ENCODE measurements at regions not wholly inside any gene's neighbourhood (a gene's known extent, or its start where the extent isn't known, plus 50 kb on each side); places are given as distances from the start of the nearest gene placed in this dataset.

DNA sequence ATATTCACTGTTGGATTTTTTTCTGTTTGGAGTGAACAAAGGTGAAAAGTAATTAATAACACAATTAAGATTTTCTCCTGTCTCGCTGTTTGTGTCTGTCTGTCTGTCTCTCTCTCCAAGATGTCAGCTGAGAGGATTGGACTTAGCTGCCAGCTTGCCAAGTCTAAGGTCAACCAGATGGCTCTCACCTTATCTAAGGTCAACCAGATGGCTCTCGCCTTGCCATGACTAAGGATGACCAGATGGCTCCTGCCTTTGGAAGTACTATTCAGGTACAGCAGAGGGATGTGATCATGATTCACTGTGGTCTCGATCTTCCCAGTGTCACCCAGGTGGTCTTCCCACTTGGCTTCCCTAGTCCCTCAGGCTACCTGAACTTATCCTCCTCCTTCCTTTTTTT is 1436.4 kb downstream of the UQCRFS1 start:
- DNase-seq (ENCODE audit: low read depth), result no peak

DNA sequence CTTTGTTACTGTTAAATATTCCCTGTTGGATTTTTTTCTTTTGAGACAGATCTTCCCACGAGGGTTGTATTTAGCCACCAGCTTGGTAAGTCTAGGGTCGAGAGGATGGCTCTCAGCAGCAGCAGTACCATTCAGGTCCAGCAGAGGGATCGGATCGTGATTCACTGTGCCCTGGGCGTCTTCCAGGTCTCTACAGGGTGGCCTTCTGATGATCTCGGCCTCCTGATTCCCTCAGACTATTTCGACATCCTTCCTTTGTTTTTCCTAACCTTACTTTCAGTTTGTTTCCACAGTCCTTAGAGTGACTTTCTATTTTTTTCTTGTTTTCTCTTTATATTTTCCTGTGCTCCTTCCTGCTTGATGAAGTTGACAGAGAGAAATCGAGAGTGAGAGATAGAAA is 1436.9 kb downstream of the UQCRFS1 start:
- DNase-seq (ENCODE audit: low read depth), result peak; percentile 73

DNA sequence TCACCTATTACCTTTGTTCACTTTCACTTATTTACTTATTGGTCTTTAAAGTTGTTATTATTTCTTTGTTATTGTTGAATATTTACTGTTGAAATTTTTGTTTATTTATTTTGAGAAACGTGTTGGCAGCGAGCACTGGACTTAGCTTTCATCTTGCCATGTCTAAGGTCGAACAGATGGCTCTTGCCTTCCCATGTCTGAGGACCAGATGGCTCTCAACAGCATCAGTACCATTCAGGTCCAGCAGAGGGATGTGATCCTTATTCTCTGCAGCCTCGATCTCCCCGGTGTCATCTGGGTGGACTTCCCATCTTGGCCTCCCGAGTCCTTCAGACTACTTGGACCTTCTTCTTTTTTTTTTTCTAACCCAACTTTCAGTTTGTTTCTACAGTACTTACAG is 1437.6 kb downstream of the UQCRFS1 start:
- DNase-seq (ENCODE audit: low read depth), result no peak

DNA sequence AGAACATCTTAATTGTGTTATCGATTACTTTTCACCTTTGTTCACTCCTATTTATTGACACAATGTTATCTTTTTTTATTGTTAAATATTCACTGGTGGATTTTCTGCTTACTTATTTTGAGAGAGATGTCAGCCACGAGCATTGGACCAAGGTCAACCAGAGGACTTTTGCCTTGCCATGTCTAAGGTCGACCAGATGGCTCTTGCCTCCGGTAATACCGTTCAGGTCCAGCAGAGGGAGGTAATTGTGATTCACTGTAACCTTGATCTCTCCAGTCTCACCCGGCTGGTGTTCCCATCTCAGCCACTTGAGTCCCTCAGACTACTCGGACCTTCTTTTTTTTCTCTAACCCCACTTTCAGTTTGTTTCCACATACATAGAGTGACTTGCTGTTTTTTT is 1438.1 kb downstream of the UQCRFS1 start:
- no peak for DNase-seq (ENCODE audit: low read depth)

DNA sequence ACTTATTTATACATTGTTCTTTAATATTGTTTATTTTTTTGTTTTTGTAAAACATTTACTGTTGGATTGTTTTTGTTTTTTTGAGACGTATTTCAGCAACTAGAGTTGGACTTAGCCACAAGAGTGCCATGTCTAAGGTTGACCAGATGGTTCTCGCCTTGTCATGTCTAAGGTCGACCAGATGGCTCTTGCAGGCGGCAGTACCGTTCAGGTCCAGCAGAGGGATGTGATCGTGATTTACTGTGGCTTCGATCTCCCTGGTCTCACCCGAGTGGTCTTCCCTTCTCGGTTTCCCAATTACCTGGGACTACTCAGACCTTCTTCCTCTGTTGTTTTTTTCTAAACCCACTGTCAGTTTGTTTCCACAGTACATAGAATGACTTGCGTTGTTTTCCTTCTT is 1438.6 kb downstream of the UQCRFS1 start:
- DNase-seq (ENCODE audit: low read depth), result no peak

DNA sequence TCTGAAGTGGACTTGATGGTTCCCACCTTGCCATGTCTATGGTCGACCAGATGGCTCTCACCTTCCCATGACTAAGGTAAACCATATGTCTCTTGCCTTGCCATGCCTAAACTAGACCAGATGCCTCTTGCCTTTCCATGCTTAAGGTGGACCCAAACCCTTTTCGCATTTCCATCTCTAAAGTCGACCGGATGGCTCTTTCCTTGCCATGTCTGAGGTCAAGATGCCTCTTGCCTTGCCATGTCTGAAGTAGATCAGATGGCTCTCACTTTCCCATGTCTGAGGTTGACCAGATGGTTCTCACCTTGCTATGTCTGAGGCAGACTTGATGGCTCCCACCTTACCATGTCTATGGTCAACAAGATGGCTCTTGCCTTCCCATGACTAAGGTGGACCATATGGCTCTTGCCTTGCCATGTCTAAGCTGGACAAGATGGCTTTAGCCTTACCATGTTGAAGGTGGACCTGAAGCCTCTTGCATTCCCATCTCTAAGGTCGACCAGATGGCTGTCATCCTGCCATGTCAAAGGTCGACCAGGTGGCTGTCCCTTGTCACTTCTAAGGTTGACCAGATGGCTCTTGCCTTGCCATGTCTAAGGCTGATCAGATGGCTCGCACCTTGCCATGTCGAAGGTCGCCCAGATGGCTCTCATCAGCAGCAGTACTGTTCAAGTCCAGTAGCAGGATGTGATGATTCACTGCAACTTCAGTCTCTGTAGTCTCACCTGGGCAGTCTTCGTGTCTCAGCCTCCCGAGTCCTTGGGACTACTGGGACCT is 1439.4 kb downstream of the UQCRFS1 start:
- no peak for DNase-seq (ENCODE audit: low read depth)

DNA sequence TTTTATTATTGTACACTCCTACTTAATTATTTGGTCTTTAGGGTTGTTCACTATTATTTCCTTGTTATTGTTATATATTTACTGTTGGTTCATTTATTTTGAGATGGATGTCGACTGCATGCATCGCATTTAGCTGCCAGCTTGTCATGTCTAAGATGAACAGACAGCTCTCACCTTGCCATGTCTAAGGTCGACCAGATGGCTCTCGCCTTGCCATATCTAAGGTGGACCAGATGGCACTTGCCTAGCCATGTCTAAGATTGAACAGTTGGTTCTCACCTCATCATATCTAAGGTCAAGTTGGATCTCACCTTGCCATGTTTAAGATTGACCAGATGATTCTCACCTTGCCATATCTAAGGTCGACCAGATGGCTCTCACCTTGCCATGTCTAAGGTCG is 1440.9 kb downstream of the UQCRFS1 start:
- DNase-seq (ENCODE audit: low read depth), result no peak

DNA sequence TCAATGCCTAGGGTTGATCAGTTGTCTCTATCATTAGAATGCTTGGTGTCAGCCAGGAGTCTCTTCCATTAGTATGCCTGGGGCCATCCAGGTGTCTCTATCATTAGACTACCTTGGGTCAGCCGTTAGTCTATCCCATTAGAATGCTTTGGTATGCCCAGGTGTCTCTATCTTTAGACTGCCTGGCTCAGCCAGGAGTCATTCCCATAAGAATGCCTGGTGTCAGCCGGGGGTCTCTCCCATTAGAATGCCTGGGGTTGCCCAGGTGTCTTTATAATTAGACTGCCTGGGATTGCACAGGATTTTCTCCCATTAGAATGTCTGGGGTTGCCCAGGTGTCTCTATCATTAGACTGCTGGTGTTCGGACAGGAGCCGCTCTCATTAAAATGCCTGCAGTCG is 1442.9 kb downstream of the UQCRFS1 start:
- no peak for DNase-seq (ENCODE audit: low read depth)

DNA sequence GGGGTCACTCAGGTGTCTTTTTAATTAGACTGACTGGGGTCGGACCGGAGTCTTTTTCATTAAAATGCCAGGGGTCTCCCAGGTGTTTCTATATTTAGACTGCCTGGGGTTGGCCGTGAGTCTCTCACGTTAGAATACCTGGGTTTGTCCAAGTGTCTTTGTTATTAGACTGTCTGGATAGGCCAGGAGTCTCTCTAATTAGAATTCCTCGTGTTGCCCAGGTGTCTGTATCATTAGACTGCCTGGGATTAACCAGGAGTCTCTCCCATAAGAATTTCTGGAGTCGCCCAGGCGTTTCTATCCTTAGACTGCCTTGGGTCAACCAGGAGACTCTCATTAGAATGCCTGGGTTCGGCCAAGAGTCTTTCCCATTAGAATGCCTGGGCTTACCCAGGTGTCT is 1445.7 kb downstream of the UQCRFS1 start:
- no peak for DNase-seq (ENCODE audit: low read depth)

DNA sequence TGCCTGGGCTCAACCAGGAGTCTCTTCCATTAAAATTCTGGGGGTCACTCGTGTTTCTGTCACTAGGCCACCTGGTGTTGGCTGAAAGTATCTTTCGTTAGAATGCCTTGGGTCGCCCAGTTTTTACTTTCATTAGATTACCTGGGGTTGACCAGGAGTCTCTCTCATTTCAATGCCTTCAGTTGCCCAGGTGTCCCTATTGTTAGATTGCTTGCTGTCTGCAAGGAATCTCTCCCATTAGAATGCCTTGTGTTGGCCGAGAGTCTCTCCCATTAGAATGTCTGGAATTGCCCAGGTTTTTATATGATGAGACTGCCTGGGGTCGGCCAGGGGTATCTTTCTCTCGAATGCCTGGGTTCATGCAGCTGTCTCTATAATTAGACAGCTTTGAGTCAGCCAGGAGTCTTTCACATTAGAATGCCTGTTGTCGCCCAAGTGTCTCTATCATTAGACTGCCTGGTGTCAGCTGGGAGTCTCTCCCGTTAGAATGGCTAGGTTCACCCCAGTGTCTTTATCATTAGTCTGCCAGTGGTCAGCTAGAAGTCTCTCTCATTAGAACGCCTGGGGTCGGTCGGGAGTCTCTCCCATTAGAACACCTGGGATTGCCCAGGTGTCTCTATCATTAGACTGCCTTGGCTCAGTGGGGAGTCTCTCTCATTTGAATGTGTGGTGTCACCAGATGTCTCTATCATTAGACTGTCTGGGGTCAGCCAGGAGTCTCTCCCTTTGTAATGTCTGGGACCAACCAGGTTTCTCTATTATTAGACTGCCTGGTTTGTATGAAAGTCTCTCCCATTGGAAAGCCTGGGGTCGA is 1446.8 kb downstream of the UQCRFS1 start:
- DNase-seq (ENCODE audit: low read depth), result no peak

DNA sequence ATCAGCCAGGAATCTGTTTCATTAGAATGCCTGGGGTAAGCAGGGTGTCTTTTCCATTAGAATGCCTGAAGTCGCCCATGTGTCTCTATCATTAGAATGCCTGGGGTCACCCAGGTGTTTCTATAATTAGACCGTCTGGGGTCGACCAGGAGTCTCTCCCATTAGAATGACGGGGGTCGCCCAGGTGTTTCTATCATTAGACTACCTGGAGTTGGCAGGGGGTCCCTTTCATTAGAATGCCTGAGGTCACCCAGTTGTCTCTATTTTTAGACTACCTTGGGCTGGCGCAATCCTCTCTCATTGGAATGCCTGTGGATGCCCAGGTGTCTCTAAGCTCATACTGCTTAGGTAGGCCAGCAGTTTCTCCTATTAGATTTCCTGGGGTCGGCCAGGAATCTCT is 1447.6 kb downstream of the UQCRFS1 start:
- DNase-seq (ENCODE audit: low read depth), result no peak

DNA sequence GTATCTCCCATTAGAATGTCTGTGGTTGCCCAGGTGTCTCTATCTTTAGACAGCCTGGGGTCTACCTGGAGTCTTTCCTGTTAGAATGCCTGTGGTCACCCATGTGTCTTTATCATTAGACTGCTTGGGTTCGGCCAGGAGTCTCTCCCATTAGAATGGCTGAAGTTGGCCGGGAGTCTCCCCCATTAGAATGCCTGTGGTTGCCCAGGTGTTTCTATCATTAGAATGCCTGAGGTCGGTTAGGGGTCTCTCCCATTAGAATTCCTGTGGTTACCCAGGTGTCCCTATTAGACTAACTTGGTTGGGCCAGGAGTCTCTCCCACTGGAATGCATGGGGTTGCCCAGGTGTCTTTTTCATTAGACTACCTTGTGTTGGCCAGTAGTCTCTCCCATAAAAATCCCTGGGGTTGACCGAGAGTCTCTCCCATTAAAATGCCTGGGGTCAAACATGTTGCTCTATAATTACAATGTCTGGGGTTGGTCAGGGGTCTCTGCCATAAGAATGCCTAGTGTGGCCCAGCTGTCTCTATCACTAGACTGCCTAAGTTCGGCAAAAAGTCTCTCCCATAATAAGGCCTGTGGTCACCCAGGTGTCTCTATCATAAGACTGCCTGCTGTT is 1448.7 kb downstream of the UQCRFS1 start:
- DNase-seq (ENCODE audit: low read depth), result no peak

DNA sequence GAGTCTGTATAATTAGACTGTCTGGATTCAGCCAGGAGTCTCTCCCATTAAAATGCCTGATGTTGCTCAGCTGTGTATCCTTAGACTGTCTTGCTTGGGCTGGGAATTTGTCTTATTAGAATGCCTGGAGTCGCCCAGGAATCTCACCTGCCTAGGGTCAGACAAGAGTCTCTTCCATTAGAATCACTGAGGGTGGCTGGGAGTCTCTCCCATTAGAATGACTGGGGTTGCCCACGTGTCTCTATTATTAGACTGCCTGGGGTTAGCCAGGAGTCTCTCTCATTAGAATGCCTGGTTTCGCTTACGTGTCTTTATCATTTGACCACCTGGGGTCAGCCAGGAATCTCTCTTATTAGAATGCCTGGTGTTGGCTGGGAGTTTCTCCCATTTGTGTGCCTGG is 1450.0 kb downstream of the UQCRFS1 start:
- DNase-seq (ENCODE audit: low read depth), result no peak

DNA sequence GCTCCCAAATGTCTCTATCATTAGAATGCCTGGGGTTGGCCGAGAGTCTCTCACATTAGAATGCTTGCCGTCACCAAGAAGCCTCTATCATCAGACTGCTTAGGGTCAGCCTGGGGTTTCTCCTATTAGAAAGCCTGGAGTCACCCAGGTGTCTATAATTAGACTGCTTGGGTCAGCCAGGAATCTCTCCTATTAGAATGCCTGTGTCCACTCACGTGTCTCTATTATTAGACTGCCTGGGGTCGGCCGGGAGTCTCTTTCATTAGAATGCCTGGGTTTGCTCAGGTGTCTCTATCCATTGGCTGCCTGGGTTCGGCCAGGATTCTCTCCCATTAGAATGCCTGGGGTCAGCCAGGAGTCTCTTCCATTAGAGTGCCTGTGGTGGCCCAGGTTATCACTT is 1453.1 kb downstream of the UQCRFS1 start:
- no peak for DNase-seq (ENCODE audit: low read depth)

DNA sequence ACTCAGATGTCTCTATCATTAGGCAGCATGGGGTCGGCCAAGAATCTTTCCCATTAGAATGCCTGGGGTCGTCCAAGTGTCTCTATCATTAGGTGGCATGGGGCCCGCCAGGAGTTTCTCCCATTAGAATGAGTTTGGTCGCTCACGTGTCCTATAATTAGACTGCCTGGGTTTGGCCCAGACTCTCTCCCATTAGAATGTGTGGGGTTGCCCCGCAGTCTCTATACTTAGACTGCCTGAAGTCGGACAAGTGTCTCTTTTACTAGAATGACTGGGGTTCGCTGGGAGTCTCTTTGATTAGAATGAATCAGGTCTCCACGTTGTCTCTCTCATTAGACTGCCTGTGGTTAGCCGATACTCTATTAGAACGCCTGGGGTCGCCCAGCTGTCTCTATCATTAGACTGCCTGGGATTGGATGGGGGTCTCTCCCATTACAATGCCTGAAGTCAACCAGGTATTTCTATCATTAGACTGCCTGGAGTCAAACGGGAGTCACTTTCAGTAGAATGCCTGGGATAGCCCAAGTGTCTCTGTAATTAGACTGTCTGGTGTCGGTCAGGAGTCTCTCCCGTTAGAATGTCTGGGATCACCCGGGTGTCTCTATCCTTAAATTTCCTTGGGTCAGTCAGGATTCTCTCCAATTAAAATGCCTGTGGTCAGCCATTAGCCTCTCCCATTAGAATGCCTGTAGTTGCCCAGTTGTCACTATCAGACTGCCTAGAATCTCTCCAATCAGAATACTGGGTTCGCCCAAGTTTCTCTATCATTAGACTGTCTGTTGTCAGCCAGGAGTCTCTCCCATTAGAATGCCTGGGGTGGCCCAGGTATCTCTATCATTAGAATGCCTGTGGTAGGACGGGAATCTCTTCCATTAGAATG is 1454.1 kb downstream of the UQCRFS1 start:
- no peak for DNase-seq (ENCODE audit: low read depth)

DNA sequence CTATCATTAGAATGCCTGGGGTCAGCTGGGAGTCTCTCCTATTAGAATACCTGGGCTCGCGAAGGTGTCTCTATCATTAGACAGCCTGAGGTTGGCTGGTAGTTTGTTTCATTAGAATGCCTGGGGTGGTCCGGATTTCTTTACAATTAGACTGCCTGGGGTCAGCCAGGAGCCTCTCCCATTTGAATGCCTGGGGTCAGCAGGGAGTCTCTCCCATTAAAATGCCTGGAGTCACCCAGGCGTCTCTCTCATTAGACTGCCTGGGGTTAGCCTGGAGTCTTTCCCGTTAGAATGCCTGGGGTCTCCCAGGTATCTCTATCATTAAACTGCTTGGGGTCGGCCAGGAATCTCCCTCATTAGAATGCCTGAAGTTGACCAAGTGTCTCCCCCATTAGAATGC is 1458.3 kb downstream of the UQCRFS1 start:
- no peak for DNase-seq (ENCODE audit: low read depth)

DNA sequence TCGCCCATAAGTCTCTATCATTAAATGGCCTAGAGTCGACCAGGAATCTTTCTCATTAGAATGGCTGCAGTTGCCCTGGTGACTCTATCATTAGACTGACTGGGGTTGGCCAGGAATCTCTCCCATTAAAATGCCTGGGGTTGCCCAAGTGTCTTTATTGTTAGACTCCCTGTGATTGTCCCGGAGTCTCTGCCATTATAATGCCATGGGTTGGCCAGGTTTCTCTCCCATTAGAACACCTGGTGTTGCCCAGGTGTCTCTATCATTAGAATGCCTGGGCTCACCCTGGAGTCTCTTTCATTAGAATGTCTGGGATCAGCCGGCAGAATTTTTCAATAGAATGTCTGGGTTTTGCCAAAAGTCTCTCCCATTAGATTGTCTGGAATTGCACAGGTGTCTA is 1459.3 kb downstream of the UQCRFS1 start:
- no peak for DNase-seq (ENCODE audit: low read depth)

DNA sequence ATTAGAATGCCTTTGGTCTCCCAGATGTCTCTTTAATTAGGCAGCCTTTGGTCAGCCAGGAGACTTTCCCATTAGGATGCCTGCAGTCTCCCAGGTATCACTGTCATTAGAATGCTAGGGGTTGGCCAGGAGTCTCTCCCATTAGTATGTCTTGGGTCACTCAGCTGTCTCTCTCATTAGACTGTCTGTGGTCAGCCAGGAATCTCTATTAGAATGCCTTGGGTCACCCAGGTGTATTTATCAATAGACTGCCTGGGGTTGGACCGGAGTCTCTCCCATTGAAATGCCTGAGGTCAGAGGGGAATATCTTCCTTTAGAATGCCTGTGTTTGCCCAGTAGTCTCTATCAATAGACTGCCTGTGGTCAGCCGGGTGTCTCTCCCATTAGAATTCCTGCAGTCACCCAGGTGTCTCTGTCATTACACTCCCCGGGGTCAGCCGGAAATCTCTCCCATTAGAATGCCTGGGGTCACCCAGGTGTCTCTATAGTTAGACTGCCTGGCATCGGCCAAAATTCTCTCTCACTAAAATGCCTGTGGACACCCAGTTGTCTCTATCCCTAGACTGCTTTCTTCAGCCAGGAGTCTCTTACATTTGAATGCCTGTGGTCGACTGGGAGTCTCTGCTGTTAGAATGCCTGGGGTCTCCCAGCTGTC is 1460.3 kb downstream of the UQCRFS1 start:
- no peak for DNase-seq (ENCODE audit: low read depth)

DNA sequence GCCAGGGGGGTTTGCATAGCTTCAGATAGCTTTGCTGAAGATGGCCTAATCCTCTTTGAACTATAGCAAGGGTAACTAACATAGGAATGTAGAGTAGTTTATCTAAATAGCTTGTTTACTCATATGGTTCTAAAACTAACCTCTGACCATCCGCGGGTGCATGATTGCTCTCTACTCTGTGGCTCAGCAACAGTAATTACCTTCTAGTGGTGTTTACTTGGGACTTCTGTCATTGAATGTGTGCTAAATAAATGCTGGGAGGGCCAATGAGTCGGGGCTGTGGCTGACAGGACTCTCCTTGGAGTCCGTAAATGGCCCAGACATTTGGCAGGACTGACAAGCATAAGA is 1461.9 kb downstream of the UQCRFS1 start:
- no peak for DNase-seq (ENCODE audit: low read depth)

DNA sequence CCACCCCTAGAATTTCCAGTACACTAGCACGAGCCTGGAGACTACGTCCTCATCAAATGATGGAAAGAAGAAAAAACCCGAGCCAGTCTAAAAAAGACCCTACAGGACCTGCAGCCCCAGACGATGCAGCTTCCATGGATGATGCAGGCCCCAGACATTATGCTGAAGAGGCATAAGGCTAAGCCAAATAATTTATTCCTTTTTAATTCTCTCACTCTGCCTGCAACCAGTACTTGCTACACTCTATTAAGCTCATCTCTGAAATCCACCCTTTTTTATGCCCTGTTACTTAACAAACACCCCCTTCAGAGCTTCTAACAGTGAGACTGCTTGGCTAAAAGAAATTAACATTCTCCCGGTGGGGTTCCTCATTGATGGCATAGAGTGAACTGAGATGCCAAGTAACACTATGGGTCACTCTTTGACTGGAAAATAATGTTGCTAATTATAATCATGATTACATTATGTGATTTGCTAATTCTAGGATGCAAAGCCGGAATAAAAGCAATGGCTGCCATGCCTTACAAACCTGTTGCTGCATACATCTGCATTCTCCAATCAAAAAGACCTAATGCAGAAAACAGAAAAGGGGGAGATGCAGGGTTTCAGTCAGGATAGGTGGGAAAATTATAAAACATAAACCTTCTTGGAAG is 1462.4 kb downstream of the UQCRFS1 start:
- no peak for DNase-seq (ENCODE audit: low read depth)

DNA sequence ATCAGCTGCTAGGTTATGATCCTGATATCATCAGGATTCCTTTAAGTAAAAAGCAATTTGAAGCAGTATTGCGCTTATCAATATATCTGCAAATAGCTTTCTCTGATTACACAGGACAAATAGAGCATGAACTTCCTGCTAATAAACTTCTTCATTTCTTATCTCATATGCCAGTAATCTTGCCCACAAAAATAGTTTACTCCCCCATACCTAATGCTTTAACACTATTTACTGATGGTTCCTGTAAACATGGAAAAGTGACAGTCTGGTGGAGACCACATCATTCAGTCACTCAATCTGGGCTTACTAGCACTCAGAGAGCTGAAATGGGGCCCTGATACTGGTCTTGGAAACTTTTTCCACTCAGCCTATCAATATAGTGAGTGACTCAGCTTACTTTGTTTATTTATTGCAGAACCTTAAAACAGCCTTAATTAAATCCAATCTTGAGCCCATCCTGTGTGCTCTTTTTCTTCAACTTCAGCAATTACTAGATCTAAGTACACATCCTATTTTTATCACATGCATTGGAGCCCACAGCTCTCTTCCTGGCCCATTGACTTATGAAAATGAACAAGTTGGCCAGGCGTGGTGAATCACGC is 1464.3 kb downstream of the UQCRFS1 start:
- DNase-seq (ENCODE audit: low read depth), result peak; percentile 36
